Bronchial epithelial cell (primary cell): ENCODE measurements at regions not wholly inside any gene's neighbourhood (a gene's known extent, or its start where the extent isn't known, plus 50 kb on each side); places are given as distances from the start of the nearest gene placed in this dataset.

ENCODE experiments used
- DNase-seq: peaks from one replicate; pipeline ENCODE4 v3.0.0-alpha.2; 2010; ENCODE audit warnings: low read depth
- FAIRE-seq: peaks from 2 replicates; lab custom pipeline; 2011; peaks lifted over from hg19 to GRCh38; lab: Jason Lieb, UNC
- H3K27me3 ChIP-seq: 2 replicates; pipeline ENCODE4 v1.5.1; 2011; ENCODE audit warnings: low read length; ENCODE audit not compliant: control insufficient read depth, insufficient read depth
- H3K36me3 ChIP-seq: 2 replicates; pipeline ENCODE4 v1.5.1; 2011; ENCODE audit warnings: low read length; ENCODE audit not compliant: control insufficient read depth, insufficient read depth
- H3K4me3 ChIP-seq: 2 replicates; pipeline ENCODE4 v1.5.1; 2011; ENCODE audit warnings: mild to moderate bottlenecking, low read depth, low read length, control low read depth
- CTCF ChIP-seq: IDR thresholded peaks from 2 replicates; pipeline ENCODE4 v1.5.1; 2011; ENCODE audit warnings: mild to moderate bottlenecking, moderate library complexity, low read length, control low read depth, inconsistent platforms; ENCODE audit not compliant: insufficient read depth, severe bottlenecking

DNA sequence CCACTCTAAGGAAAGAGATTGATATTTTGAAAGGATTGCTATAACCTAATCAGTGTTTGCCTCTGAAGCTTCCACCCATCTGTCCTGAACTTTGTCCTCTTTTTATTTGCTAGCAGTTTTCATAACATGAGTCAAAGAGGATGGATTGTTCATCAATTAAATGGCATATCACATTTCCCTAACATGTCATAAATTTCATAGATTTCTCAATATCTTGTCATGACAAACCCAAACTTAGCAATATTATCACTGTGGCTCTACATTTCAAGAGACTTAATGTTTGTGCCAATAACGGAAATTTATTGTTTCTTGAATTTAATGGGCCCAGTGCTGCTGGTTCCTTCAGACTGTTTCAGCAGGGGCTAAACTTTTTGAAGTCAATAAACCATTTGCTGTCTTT lies 330.3 kb downstream of the CAAP1 start:
- DNase-seq (no peak), FAIRE-seq (no peak)
- no peaks in the 10 kb centered on the region for H3K36me3 ChIP-seq
- H3K4me3 ChIP-seq: no peak overlapping the region
- no peak for TF ChIP-seq CTCF
- H3K27me3 ChIP-seq: no peaks in the 10 kb centered on the region

DNA sequence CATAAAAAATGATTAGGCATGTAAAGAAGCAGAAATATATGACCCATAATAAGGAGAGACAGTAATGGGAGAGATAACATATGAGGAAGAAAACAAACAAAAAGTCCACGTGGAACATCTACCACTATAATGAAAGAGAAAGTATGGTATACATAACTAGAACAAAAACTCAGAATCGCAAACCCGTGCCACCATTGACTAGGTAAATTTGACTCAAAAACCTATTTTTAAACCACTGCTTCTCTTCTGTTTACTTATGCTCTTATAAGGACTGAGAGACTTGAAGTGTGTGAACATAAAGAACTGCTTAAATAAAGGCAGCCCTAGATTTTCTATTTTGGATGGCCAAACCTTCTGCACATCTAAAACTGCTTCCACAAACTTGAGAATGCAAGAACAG lies 330.7 kb downstream of the CAAP1 start:
- no peaks in the 10 kb centered on the region for H3K36me3 ChIP-seq
- FAIRE-seq (no peak), DNase-seq (no peak)
- no peaks in the 10 kb centered on the region for H3K27me3 ChIP-seq
- H3K4me3 ChIP-seq: no peak overlapping the region
- TF ChIP-seq CTCF: no peak

DNA sequence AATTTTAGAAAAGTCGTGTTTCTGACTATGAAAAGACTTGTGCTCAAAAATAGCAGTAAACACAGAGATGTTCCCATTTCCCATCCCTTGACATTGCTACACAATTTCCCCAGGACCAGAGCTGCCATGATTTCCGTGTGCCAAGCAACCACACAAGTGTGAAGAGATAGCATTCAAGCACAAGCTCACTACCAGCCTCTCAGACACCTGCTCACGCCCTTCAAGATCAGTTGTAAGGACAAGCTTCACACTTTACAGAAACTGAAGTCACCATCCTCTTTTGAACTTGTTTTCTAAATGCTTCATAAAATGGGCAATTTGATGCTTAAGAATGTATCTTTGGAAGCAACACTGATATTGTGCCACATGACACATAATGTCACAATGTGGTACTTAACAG lies 333.1 kb downstream of the CAAP1 start:
- DNase-seq: no peak
- FAIRE-seq: no peak
- no peak for TF ChIP-seq CTCF

GRCh38 chr9:26551971-26552370 lies 340.6 kb downstream of the CAAP1 start:
- H3K4me3 ChIP-seq: no peak overlapping the region
- no peaks in the 10 kb centered on the region for H3K27me3 ChIP-seq
- FAIRE-seq (no peak), DNase-seq (no peak)
- H3K36me3 ChIP-seq: no peaks in the 10 kb centered on the region
- no peak for TF ChIP-seq CTCF

More for the DNA sequence above, 333.1 kb downstream of the CAAP1 start:
- Histone ChIP-seq H3K27me3 (no peaks in the 10 kb centered on the region), H3K36me3 (no peaks in the 10 kb centered on the region), H3K4me3 (no peak overlapping the region)

GRCh38 chr9:26551451-26551850 lies 341.2 kb downstream of the CAAP1 start:
- DNase-seq: no peak
- no peak overlapping the region for H3K4me3 ChIP-seq
- H3K27me3 ChIP-seq: no peaks in the 10 kb centered on the region
- TF ChIP-seq CTCF: no peak
- H3K36me3 ChIP-seq: no peaks in the 10 kb centered on the region
- FAIRE-seq: no peak

DNA sequence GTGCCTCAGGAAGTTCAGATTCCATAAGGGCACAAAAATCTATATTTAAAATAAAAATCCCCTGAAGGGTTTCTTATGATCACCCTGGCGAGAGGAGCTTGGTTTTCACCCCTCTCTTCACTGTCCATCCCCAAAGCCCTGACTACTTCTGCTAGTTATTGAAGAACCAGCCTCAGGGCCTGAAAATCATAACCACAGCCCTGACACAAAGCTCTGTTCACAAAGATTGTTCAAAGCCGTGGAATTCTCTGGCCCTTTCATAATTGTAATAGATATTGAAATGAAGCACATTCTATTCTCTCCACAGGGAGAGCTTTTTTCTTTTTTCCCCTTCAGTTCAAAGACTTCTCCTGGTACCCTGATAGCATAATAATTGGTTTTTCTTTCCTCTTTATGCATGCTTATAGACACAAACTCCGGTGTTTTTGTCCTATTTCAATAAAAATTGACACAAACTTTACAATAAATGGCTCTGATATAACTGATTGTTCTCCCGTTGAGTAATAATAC lies 343.8 kb downstream of the CAAP1 start:
- no peak for TF ChIP-seq CTCF
- Histone ChIP-seq H3K36me3 (no peaks in the 10 kb centered on the region), H3K27me3 (no peaks in the 10 kb centered on the region), H3K4me3 (no peak overlapping the region)
- FAIRE-seq (no peak), DNase-seq (no peak)
